ENCODE measurements at regions not wholly inside any gene's neighbourhood (a gene's known extent, or its start where the extent isn't known, plus 50 kb on each side); places are given as distances from the start of the nearest gene placed in this dataset.

DNA sequence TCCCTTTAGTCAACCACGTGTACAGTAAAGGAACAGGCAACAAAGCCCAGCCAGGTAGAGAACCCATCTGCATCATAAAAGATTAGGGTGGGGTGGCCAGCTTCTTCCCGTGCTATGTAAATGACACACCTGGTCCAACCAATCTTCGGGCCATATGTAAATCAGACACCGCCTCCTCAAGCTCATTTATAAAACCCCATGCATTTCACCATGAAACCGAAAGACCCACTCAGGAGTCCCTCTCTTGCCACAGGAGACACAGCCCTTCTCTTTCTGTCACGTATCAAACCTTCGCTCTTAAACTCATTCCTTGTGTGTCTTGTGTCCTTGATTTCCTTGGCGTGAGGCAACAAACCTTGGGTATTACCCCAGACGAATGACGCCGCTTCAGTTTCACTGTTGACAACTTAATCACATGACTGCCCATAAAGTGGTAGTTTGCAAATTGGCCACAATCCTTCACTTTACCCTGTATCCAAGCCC, 59.8 kb upstream of the TBPL2 start:
- peak; percentile 48 for DNase-seq

DNA sequence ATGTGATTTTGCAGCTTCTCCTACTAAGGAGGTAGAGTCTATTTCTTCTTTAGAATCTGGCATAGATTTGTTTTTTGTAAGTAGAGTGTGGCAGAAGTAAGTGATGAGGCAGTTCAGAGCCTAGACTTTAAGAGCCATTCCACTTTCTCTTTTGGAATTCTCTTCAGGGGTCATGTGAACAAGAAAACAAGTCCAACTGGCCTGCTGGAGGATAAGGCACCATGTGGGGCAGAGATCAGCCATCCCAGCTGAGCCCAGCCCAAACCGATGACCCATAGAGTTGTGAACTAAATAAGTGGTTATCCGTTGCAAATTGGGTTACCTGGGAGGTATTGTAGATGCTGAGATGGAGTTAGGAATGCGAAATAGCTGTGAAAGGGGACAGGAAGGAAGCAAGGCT, 60.3 kb upstream of the TBPL2 start:
- DNase-seq, result no peak

DNA sequence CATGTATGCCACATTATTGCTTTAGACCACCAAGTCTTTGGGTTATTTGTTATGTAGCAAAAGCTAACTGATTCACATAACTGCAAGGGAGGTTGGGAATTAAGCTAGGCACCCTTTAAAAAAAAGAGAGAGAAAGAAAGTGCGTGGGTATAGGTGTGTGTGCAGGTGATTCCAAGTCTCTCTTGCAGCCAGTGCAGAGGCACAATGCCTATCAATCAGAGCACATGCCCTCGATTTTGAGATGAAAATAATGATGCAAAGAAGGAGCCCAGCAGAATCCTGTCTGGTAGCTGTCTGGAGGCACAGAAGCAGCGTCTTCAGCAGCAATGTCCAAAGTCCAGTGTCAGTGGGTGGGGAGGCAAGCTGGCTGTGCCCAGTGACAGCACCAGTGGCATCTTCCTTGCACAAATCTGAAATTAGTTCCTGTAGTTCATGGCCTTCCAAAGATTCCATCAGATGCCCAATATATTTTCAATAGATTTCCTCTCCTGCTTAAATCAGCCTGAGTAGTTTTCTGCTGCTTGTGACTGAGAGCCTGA, 62.4 kb upstream of the TBPL2 start:
- no peak for DNase-seq

DNA sequence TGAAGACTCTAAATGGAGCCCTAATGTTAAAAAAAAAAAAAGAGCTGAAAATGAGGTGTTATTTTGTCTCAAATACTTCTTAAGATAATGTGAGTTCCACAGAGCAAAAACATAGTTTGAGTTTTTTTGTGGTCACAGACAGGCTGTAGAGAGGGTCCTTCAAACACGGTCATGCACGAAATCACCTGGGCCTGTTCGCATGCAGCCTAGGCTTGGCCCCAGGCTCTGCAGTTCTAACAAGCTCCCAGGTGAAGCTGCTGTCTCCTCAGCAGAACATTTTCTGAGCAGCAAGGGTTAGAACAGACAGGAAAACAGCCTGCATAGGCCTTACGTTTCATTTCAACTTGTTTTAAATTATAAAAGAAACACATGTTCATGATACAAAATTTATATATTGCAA, 65.4 kb upstream of the TBPL2 start:
- DNase-seq, result no peak

DNA sequence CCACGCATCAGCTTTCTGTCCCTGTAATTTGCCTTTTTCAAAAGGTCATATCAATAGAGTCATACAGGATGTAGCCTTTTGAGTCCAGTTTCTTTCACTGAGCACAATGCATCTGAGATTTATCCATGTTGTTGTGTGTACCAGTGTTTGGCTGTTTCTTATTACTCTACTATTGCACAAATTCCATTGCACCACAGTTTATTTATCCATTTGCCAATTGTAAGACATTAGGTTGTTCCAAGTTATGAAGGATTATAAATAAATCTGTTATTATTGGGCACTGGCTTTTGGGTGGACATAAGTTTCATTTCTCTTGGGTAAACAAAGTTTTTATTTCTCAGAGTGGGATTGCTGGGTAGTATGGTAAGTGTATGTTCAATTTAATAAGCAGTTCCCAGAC, 68.3 kb upstream of the TBPL2 start:
- no peak for DNase-seq

DNA sequence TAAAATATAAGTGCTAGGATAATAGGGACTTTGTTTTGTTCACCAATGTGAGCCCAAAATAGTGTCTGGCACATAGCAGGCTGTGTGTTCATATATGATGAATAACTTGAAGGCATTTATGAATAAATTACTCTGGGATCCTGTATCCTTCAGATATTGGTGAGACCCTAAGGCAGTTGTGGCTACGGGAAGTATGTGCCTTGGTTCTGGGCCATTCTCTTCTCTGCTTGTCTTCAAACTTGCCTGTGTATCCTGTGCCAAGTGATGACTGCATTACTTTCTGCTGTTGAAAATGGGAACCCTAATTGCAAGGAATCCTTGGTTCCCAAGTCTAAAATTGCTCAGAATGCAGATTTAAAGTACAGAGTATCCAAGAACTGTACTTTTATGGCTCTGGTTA, 67.6 kb upstream of the KTN1 start:
- no peak for DNase-seq

DNA sequence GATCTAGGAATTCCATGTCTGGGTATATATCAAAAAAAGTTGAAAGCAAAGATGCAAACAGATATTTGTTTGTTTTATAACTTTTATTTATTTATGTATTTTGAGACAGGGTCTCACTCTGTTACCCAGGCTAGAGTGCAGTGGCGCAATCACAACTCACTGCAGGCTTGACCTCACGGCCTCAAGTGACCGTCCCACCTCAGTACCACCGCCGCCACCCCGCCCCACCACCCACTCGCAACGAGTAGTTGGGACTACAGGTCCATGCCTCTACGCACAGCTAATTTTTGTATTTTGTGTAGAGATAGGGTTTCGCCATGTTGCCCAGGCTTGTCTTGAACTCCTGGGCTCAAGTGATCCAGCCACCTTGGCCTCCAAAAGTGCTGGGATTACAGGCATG, 66.5 kb upstream of the KTN1 start:
- DNase-seq, result no peak

DNA sequence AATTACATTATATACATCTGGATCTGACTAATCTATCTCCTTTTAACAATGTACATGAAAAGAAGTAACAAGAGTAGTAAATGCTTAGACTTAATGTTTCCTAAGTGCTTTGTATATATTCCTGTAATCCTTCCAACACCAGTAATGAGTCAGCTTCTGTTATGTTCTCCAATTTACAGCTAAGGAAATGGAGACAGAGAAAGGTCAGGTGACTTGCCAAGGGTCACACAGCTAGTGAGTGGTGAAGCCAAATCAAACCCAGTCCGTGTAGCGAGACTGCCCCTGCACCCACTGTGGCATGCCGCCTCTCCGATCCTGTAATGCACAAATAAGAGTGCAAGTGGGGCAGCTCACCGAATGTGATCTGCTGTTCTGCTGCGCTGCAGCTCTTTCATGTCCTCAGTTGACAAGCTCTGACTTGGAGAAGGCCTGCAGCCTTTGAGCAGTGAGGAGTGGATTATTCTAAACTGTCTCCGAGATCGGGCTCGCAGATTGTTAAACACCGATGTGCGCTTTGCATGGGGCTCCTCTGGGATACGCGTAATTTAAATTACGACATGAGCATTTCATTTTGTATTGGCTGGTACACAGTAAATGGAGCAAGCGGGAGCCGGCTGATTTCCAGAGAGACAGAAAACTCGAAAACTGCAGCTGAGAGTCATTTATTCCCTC, 65.1 kb upstream of the KTN1 start:
- DNase-seq, result no peak

DNA sequence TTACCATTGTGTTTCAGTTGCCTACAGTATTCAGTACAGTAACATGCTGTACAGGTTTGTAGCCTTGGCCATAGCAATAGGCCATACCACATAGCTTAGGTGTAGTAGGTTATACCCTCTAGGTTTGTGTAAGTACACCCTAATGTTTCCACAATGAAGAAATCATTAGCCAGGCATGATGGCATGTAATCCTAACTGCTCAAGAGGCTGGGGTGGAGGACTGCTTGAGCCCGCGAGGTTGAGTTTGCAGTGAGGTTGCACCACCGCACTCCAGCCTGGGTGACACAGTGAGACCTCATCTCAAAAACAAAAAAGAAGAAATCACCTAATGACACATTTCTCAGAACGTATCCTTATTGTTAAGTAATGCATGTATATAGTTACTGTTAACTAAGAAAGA, 63.2 kb upstream of the KTN1 start:
- no peak for DNase-seq

DNA sequence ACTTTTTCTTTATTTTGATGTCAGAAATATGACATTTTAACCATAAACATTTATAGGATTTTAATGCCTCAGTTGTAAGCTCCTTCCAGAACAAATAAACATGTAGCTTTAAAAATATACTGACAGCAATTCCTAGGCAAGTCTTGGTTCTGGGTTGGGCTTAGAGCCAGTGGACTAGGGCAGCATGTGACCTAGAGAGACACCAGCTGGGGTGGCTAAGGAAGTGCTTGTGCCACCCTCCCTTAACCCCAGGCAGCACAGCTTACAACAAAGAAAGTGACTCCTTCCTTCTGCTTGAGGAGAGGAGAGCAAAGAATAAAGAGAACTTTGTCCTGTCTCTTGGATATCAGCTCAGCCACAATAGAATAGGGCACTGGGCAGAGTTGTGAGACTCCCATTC, 61.6 kb upstream of the KTN1 start:
- DNase-seq, result no peak

DNA sequence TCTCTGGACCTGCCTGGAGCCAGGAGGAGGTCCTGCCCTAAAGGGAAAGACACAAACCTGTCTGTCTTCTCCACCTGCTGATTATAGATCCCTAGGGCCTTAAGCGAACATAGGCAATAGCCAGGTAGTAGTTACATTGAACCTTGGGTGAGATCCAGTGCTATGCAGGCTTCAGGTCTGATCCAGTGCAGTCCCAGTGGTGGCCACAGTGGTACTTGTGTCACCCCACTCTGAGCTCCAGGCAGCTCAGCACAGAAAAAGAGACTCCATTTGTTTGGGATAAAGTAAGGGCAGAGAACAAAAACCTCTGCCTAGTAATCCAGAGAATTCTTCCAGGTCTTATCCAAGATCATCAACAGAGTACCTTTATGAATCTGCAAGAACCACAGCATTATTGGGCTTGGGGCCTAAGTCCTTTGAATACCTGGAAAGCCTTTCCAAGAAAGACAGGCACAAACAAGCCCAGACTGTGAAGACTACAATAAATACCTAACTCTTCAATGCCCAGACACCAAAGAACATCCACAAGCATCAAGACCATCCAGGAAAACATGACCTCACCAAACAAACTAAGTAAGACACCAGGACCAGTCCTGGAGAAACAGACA, 60.4 kb upstream of the KTN1 start:
- no peak for DNase-seq

DNA sequence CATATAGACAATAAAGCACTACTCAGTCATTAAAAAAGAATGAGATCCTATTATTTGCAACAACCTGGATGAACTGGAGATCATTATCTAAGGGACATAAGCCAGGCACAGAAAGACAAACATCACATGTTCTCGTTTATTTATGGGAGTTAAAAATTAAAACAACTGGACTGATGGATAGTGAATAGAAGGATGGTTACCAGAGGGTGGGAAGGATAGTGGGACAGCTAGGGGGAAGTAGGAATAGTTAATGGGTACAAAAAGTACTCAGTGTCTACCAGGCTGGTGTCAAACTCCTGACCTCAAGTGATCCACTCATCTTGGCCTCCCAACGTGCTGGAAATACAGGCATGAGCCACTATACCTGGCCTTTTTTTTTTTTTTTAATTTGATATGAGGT, 56.7 kb upstream of the KTN1 start:
- DNase-seq, result no peak

All from NCI-H82 (cell line).